Left hindlimb (tissue), 1 donor: ENCODE measurements at regions not wholly inside any gene's neighbourhood (a gene's known extent, or its start where the extent isn't known, plus 50 kb on each side); places are given as distances from the start of the nearest gene placed in this dataset.
"Not testable (repeated sequence)": the region's sequence is repeated elsewhere in the genome, so short reads cannot be mapped to it uniquely, and the experiment has no call there.

Experiments used
- DNase-seq: peaks from one replicate; pipeline ENCODE4 v3.0.0-alpha.2; 2018

DNA sequence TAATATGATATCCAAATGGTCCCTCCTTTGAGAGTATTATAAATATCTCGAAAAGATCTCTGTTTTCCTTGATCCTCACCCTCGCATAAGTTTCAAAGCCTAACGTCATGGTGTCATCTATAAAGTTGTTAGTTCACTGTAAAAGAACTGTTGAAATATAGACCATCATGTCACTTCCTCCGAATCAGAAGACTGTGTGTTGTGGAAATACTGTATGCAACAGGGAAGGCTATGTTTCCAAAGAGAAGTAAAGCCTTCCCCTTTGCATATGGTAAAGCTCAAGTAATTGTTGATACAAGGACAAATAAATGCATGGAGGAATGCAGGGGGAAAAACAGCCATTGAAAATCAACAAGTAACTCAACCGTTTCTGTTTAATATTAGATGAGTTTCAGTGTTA is 125.9 kb downstream of the ZNF365 start:
- not testable (repeated sequence) for DNase-seq

DNA sequence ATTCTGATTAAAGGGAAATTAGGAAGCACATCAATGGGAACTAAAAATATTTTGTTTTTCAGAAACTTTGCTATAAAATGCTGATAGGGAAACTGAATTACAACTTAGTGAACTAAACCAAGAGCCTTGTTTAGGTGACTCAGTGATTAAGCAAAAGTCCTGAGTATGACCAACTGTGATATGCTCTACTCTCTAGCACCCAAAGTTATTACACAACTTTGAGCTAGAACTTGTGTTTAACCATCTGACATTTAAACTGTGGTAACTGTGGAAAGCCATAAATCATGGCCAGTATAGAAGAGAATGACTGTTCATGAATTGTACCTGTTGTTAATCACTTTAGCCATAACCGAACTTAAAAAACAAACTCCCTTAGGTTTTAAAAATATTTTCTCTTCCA is 127.4 kb downstream of the ZNF365 start:
- no peak for DNase-seq

DNA sequence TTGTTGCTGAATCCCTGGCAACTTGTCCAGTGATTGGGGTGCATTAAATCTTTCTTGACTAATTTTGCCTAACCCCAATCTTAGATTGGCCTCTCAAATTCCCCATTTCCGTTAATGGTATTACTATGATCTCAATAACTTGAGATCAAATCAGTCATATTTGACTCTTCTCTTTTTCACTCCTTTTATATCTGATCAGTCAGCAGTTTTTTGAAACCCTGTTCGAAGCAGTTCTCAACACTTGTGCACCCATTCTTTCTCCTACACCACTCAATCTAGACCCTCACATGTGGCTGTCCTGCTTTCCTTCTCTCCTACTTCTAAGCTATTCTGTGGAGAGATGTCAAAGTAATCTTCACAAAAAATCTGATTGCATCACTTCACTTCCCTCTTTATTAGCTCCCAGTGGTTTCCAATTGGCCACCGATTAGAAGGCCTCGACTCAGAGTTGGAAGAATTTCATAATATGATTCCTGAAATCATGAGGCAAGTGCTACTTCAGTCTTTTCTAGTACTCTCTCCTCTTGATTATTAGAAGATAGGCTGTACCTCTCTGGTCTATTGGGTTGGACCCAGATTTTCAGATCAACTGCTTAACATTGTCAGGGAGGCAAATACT is 128.9 kb downstream of the ZNF365 start:
- DNase-seq, result no peak

DNA sequence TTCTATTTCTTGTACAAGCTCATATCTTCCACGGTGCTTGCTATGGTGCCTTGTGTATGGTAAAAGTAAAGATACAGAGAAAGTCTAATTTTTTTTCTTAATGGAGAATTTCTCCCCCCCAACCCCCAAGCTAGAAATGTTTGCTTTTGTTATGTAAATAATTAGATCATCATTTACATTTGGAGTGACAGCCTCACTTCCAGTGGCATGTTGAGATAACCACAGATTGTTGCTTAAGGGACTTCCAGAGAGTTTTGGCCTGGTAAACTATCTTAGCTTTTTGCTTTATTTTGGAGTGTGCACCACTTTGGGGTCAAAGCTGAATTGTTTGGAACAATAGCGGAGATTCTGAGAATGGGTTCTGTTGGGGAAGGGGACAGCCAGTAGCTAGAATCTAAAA is 129.7 kb downstream of the ZNF365 start:
- no peak for DNase-seq

DNA sequence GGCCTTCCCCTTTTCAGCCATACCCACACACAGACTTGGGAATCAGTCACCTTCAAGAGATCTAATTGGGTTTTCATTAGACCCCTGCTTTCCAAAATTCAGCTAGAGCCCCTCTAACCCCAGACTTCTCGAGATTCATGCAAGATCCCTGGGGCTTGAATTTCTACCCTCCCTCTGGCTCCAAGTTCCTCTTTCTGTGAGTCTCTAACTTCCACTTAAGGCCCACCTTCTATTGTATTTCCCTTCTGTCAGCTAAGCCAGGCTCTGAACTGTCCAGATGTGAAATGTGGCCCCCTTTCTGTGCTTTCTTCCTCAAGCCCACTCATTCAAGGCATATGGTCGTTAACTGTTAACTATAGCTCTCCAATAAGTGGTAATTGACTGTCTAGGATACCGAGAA is 132.2 kb downstream of the ZNF365 start:
- no peak for DNase-seq

DNA sequence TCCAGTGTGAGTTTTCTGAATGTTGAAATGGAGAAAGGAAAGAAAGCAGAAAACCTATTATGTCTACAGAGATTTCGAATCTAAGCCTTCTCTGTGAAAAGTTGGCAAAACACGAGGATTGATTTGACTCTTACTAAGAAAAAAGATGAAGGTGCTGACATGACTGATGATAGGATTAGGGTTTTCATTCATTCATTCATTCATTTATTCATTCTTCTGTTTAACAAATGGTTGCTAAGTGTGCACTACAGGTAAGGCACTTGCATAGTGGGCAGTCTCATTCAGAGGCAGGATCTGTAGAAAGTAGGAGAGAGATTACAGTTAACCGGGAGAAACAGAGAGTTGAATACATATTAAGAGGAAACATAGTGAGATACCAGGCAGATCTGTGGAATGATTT is 137.1 kb downstream of the ZNF365 start:
- no peak for DNase-seq

DNA sequence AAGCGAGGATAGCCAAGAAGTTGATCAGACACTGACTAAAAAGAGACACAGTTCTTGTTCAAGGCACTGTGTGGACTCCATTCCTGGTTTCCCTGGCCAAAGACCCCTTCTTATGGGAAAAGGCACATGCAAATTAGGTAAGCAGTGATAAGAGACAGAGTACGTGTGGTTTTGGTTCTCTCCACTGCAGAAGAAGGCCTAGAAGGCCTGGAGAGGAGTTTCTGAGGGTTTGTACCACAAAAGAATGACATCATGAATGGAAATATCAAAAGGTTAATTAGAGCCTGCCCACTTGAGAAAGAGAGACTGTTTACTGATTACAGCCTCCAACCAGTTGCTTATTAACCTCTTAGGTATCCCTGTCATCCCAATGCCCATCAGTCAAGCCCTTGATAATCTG is 137.5 kb downstream of the ZNF365 start:
- DNase-seq, result no peak

DNA sequence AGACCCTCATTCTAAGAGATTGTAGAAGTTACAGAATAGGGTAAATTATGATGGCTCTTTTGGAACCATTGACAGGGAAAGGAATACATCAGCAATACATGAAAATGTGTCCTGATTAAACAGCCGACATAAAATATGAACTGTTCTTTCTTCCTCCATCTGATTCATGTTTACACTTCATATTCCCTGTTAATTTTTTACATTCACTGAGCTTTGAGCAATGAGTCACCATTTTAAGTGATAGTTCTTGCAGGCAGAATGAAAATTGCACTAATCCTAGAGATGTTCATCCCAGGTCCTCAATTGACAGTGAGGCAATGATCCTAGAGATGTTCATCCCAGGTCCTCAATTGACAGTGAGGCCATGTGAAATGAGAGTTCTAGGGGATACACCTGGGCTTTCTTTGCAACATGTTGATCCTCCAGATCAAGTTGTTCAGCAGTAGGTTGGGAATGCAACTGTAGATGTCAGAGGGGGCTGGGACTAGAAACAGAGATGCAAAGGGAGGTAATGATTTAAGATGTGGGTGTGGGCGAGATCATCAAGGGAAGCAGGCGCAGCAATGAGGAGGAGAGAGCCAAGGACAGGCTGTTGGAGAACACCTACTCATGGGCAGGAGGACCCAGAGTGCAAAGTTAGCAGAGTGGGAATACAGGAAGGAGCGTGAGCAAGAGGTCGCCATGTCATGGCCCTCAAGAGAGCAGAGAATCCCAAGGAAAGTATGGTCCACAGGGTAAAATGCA is 138.7 kb downstream of the ZNF365 start:
- no peak for DNase-seq

DNA sequence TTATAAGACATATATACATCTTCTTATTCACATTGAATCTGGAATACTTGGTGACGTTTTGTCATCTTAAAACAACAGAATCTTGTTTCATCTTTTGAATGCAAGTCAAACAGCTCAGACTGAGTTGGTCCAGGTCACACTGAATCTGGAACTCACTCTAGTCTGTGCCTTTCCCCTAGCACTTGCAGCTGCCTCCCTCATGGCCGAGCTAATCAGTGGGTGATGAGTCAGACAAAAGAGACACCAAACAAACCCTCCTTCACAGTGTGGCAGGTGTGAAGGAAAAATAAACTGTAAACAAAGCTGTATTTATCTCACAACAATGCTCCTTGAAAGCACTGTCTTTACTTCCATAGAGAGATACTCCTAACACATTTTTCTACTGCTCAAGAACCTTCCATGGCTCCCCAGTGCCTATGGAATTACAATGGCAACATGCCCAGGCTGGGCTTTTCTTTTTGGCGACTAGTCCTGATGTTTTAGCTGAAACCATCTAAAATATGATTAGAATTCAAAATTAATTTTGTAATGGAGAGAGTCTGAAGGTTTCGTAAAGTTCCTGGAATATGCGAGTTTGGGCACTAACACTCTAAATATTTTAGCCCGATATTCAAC is 140.0 kb downstream of the ZNF365 start:
- no peak for DNase-seq

DNA sequence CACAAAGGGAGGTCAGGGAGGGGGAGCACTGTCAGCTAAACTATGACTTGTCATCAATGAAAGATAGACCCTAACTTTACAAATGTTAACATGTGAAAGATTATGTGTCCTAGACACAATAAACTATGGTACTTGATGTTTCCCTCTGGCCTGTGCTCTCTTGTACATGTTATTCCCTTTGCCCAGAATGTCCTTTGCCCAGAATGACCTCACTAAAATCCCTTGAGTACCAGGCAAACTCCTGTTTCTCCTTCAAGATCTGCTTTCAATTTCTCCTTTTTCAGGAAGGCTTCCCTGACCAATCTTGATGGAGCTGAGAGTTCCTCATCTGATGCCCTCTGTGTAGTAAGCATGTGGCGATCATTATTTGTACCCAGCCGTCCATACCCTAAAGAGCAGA is 143.1 kb downstream of the ZNF365 start:
- DNase-seq, result no peak

DNA sequence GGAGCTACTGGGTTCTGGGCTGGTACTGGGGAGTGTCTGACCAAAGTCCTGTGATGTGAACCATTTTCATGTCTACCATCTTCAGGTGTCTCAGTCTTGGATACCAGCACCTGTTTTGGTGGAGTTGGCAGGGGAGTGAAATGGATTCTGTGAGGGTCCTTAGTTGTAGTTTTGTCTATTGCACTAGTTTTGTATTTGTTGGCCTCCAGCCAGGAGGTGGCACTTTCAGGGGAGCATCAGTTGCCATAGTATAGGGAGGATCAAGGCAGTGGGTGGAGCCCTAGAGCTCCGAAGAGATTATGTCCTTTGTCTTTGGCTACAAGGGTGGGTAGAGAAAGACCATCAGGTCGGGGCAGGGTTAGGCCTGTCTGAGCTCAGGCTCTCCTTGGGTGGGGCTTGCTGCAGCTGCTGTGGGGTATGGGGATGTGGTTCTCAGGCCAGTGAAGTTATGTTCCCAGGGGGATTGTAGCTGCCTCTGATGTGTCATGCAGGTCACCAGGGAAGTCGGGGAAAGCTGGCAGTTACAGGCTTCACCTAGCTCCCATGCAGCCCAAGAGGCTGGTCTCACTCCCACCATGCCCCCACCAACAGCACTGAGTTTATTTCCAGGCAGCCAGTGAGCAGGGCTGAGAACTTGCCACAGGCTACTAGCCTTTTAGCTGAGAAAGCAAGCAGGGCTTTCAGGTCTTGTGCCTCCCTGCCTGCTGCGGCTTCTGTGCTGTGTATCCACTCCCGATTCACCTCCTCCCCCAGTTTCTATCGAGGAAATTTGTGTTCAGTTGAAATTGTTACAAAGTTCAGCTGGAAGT is 153.1 kb downstream of the ZNF365 start:
- no peak for DNase-seq

DNA sequence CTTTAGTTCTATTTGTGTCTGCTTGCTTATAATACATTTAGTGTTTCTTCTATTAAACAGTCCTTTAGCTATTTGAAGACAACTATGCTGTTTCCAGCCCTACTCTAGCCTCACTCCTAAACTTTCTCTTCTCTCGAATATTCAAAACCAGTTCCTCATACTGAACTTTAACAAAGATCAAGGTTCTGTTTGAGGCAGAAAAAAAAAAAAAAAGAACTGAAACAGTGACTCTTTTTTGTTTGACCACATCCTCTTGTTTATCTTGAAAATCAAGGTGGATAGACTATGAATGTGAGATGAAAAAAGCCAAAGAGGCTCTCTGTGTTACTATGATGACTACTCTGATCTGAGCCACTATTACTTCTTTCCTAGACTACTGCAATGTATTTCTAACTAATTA is 154.3 kb downstream of the ZNF365 start:
- DNase-seq, result no peak

DNA sequence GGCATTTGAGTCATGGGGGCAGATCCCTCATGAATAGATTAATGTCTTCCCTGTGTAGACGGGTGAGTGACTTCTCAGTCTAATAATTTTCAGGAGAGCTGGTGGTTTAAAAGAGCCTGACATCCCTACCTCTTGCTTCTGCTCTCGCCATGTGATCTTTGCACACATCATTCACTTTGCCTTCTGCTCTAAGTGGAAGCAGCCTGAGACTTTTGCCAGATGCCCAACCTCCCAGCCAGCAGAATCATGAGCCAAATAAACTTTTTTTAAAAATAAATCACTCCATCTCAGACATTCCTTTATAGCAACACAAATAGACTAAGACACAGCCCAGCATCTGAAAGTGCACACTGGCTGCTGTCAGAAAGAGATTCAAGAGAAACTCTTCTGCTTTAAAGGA is 155.2 kb downstream of the ZNF365 start:
- DNase-seq, result no peak

DNA sequence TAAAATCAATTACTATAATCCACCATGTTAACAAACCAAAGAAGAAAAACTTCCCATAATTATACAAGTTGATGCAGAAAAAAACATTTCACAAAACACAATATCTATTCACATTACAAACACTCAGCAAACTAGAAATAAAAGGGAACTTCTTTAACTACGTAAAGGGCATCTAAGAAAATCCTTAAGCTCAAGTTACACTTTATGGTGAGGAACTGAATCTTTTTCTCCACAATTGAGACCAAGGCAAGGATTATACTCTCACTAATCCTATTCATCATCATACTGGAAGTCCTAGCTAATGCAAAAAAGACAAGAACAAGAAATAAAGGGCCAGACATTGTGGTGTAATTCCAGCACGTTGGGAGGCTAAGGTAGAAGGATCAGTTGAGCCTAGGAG is 159.9 kb downstream of the ZNF365 start:
- no peak for DNase-seq

DNA sequence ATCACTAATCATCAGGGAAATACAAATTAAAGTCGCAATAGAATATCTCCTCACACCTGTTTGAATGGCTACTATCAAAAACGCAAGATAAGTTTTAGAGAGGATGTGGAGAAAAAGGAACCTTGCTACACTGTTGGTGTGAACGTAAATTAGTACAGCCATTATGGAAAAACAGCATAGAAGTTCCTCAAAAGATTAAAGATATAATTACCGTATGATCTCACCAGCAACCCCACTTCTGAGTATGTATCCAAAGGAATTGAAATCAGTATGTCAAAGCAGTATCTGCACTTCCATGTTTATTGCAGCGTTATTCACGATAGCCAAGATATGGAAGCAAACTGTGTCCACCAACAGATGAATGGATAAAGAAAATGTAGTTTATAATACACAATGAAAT is 164.4 kb downstream of the ZNF365 start:
- no peak for DNase-seq

DNA sequence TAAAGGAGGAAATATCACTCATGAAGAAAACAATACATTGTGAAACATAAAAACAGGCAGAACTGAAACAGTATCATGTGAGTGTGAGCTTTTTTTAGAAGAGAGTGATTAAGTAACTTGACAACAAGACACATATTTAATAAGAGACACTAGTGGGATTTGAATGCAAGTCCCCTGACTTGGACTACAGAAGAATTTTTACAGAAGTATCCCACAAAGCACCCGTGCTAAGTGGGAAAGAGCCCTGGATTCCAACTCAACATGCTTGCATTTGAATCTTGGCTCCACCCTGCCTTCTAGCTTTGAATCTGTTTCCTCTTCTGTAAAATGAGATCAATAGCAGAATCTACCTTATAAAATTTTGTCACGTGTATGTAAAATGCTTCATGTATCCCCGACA is 166.2 kb downstream of the ZNF365 start:
- DNase-seq, result no peak

DNA sequence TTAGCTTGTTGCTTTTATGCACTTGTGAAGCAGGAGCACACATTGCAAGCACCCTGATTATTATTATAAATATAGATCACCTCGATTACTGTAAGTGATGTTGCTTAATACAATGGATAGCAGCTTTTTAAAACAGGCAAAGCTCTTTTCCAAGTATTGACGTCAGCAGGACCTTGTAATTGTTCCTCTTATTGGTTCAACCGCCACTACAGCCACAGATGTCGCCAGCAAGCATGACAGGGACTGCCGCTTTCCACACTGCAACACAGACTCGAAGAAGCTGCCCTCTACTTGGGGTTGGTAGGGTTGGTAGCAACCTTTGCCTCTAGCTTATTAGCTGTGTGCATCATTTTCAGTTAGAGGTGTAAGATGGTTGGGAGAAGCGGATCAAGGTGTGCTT is 167.6 kb downstream of the ZNF365 start:
- DNase-seq, result no peak

DNA sequence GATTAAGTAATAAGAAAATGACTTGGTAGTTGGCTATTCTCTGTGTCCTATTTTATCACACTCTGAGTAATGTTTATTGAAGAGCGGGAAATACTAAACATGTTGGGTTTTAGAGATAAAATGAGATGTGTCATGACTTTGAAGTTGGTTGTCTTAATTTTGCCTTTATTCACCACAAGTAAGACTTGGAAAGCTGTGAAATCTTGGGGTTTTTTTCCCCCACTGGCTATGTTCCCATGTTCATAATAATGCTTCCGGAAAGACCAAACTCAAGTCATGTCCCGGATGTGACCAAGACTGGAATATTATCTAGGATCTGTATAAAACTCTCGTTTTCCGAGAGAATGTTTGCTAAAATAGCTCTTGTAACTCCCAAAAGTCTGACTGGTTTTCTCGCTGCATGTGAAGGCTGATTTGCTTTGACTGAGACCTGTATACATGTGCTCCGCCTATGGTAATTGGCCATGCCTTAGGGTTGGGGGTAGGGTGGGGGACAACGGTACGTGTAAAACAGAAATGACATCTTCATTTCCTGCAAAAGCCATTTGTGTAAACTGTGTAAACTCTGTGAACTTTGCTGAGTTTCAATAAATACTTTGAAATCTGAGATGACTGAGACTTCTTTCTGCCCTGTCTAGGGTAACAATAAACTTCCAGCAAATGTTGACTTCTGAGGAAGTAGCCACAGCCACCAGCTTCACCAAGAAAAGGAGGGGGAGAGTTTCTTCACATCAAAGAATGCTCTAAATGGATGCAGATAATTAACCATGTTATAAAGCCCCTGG is 169.6 kb downstream of the ZNF365 start:
- no peak for DNase-seq

DNA sequence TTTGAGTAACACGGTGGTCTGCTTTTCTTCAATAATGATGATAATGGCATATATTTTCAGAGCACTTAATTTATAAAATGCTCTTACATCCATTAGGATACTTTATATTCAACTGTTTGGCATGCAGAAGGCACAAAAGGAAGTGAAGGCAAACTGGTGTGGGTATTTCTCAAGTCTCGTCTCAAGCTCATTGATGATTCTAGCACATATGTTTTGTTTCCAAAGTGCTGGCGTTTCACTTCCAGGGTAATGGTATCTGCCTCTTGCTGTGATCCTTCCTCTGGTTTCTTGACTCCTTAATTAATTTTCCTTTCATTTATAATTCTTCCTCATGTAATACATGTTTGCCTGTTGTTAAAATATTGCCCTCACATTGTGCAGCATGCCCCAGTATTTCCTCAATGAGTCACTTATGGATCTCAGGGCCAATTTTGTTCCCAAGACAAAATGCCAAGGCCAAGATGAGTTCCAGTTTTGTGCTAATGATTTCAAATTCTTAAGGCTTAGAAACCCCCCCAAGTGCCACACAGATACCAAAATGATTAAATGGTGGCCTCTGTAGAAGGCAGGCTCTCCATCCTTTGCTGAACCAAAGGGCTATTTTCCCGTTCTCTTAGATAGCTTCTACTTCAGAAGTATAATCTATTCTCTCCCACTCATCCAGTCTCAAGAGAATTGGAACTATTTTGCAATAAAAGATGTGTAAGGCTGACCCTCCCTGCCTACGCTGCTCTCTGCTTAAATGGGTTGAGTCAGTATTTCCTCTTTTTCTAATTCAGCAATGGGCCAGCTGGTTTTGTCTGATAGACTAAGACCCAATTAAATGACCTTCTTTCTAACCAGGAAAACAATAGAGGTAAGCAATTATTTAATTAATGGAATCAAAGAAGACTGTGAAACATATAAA is 171.2 kb downstream of the ZNF365 start:
- no peak for DNase-seq

DNA sequence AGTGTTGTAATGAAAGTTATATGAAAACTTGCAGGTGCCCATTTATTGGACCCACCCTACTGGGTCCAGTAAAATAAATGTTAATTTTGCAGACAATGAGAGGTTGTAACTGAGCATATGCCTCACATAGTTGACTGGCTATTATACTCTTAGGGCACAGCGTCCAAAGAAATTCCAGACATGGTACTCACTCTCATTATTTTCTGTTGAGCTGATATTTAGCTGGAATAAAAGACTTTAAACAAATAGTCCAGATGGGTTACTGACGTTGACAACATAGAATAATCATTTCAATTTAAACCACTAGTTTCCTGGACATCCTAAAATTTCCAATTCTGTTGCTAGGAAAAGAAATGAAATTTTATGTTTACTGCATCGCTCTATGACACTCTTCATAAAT is 174.5 kb downstream of the ZNF365 start:
- DNase-seq, result no peak

DNA sequence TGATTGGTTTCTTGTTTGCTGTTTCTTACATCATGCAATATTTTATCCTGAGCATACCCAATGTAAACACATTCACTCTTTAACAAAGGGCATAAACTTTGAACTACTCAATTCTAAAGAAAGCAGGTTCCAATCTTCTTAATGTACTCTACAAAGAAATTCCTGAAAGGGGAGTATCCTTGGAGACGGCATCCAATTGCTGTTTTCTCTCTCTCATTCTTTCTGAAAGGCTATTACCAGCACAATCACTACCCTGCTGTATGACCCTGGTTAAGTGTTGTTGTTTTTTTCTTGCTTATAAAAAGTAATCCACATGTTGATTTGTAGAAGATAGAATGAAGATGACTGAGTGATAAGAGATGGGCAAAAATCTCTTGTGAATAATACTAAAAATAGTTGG is 176.0 kb downstream of the ZNF365 start:
- no peak for DNase-seq
